HT1080 (cell line): ENCODE measurements at regions not wholly inside any gene's neighbourhood (a gene's known extent, or its start where the extent isn't known, plus 50 kb on each side); places are given as distances from the start of the nearest gene placed in this dataset.

Source experiments
- DNase-seq: peaks from one replicate; pipeline ENCODE4 v3.0.0-alpha.2; 2015; ENCODE audit warnings: low read depth

- no peak for DNase-seq
These were observed 204.8 kb upstream of the IGF1R start for GRCh38 chr15:98443526-98443925.

- no peak for DNase-seq
These were observed 204.2 kb upstream of the IGF1R start for GRCh38 chr15:98444138-98444537.

- no peak for DNase-seq
These were observed 203.0 kb upstream of the IGF1R start for GRCh38 chr15:98445315-98445714.

GRCh38 chr15:98446083-98446482 is 202.3 kb upstream of the IGF1R start:
- no peak for DNase-seq

GRCh38 chr15:98447069-98447468 is 201.3 kb upstream of the IGF1R start:
- no peak for DNase-seq

- no peak for DNase-seq
These were observed 197.1 kb upstream of the IGF1R start for GRCh38 chr15:98451236-98451635.

- DNase-seq = no peak
These were observed 196.1 kb upstream of the IGF1R start for GRCh38 chr15:98452238-98452637.

- no peak for DNase-seq
These were observed 192.4 kb upstream of the IGF1R start for GRCh38 chr15:98455904-98456303.

- DNase-seq = no peak
These were observed 171.8 kb upstream of the IGF1R start for GRCh38 chr15:98476559-98476958.

GRCh38 chr15:98480844-98481243 is 167.5 kb upstream of the IGF1R start:
- DNase-seq = no peak

GRCh38 chr15:98483575-98484130 is 164.7 kb upstream of the IGF1R start:
- no peak for DNase-seq

- no peak for DNase-seq
These were observed 163.4 kb upstream of the IGF1R start for GRCh38 chr15:98484914-98485313.

GRCh38 chr15:98485451-98485850 is 162.9 kb upstream of the IGF1R start:
- DNase-seq = no peak

- DNase-seq = no peak
These were observed 154.3 kb upstream of the IGF1R start for GRCh38 chr15:98493966-98494511.

GRCh38 chr15:98501192-98501591 is 147.1 kb upstream of the IGF1R start:
- no peak for DNase-seq

GRCh38 chr15:98501632-98502031 is 146.7 kb upstream of the IGF1R start:
- DNase-seq = no peak

GRCh38 chr15:98503970-98504369 is 144.4 kb upstream of the IGF1R start:
- DNase-seq = no peak

- DNase-seq = no peak
These were observed 143.3 kb upstream of the IGF1R start for GRCh38 chr15:98504998-98505397.

GRCh38 chr15:98505611-98506031 is 142.7 kb upstream of the IGF1R start:
- no peak for DNase-seq

- no peak for DNase-seq
These were observed 142.2 kb upstream of the IGF1R start for GRCh38 chr15:98506172-98506571.

- DNase-seq = no peak
These were observed 141.6 kb upstream of the IGF1R start for GRCh38 chr15:98506711-98507110.

- no peak for DNase-seq
These were observed 134.8 kb upstream of the IGF1R start for GRCh38 chr15:98513428-98513986.

GRCh38 chr15:98514034-98514622 is 134.2 kb upstream of the IGF1R start:
- DNase-seq = no peak
